Activated T-cell treated with anti-CD3 and anti-CD28 coated beads, Interleukin-2, amount 50 U/mL, for 1 hour (primary cell): ENCODE measurements at regions not wholly inside any gene's neighbourhood (a gene's known extent, or its start where the extent isn't known, plus 50 kb on each side); places are given as distances from the start of the nearest gene placed in this dataset.

Experiments used
- DNase-seq: peaks from one replicate; pipeline ENCODE4 v3.0.0-alpha.2; 2020

GRCh38 chr11:15707971-15708370, 593.2 kb downstream of the INSC start:
- DNase-seq: no peak

GRCh38 chr11:15710580-15711275, 596.0 kb downstream of the INSC start:
- DNase-seq: no peak

- DNase-seq: no peak
These were observed 596.6 kb downstream of the INSC start for GRCh38 chr11:15711311-15711710.

GRCh38 chr11:15714641-15715399, 600.1 kb downstream of the INSC start:
- DNase-seq: no peak

GRCh38 chr11:15716550-15716949, 601.8 kb downstream of the INSC start:
- no peak for DNase-seq

GRCh38 chr11:15720460-15720859, 605.7 kb downstream of the INSC start:
- no peak for DNase-seq

GRCh38 chr11:15723966-15724365, 609.2 kb downstream of the INSC start:
- no peak for DNase-seq

GRCh38 chr11:15724601-15725000, 609.9 kb downstream of the INSC start:
- DNase-seq: no peak

- no peak for DNase-seq
These were observed 610.5 kb downstream of the INSC start for GRCh38 chr11:15725246-15725645.

GRCh38 chr11:15726221-15726746, 611.6 kb downstream of the INSC start:
- DNase-seq: no peak

GRCh38 chr11:15726893-15727519, 612.3 kb downstream of the INSC start:
- no peak for DNase-seq

- DNase-seq: no peak
These were observed 612.8 kb downstream of the INSC start for GRCh38 chr11:15727520-15727914.

- no peak for DNase-seq
These were observed 613.5 kb downstream of the INSC start for GRCh38 chr11:15728207-15728606.

- DNase-seq: no peak
These were observed 615.7 kb downstream of the INSC start for GRCh38 chr11:15730263-15730994.

- DNase-seq: no peak
These were observed 616.3 kb downstream of the INSC start for GRCh38 chr11:15730995-15731385.

- DNase-seq: no peak
These were observed 620.6 kb downstream of the SOX6 start for GRCh38 chr11:15735706-15736105.

GRCh38 chr11:15737320-15737719, 619.0 kb downstream of the SOX6 start:
- DNase-seq: no peak

- DNase-seq: no peak
These were observed 617.4 kb downstream of the SOX6 start for GRCh38 chr11:15738931-15739330.

GRCh38 chr11:15742626-15743519, 613.5 kb downstream of the SOX6 start:
- DNase-seq: no peak

GRCh38 chr11:15744693-15745092, 611.7 kb downstream of the SOX6 start:
- no peak for DNase-seq

GRCh38 chr11:15745266-15745665, 611.1 kb downstream of the SOX6 start:
- no peak for DNase-seq

- no peak for DNase-seq
These were observed 608.7 kb downstream of the SOX6 start for GRCh38 chr11:15747671-15748070.
